SK-N-SH treated with all-trans-retinoic acid at 6 μM for 48 hours (cell line): ENCODE measurements at regions not wholly inside any gene's neighbourhood (a gene's known extent, or its start where the extent isn't known, plus 50 kb on each side); places are given as distances from the start of the nearest gene placed in this dataset.
A peak's percentile ranks its signal among the peaks of the same experiment; 100 is the strongest.
"Not testable (repeated sequence)": the region's sequence is repeated elsewhere in the genome, so short reads cannot be mapped to it uniquely, and the experiment has no call there.

Experiments
- ATAC-seq: fragments of 200-7000 bp; cut with Tn5 transposase; 3 replicates; pipeline ENCODE4 v1.9.1; 2020; ENCODE audit warnings: mild to moderate bottlenecking, moderate library complexity
- ARNTL ChIP-seq: fragments of 450-650 bp; formaldehyde crosslinking; IDR thresholded peaks from 2 replicates; pipeline ENCODE4 v1.5.0; 2020; ENCODE audit warnings: low read depth, mild to moderate bottlenecking, moderate library complexity, borderline replicate concordance
- CREB5 ChIP-seq: fragments of 250-450 bp; sonication (Bioruptor Pico); IDR thresholded peaks from 2 replicates; pipeline ENCODE4 v1.5.1; 2020; ENCODE audit warnings: low read depth, mild to moderate bottlenecking, moderate library complexity
- CSRNP3 ChIP-seq: fragments of 250-450 bp; sonication (Bioruptor Pico); IDR thresholded peaks from 2 replicates; pipeline ENCODE4 v1.5.1; 2021; ENCODE audit warnings: mild to moderate bottlenecking, moderate library complexity
- ESRRG ChIP-seq: fragments of 250-450 bp; sonication (Bioruptor Pico); IDR thresholded peaks from 2 replicates; pipeline ENCODE4 v1.6.1; 2021; ENCODE audit warnings: mild to moderate bottlenecking
- PATZ1 ChIP-seq: fragments of 250-450 bp; sonication (Bioruptor Pico); IDR thresholded peaks from 2 replicates; pipeline ENCODE4 v1.8.0; 2020; ENCODE audit warnings: mild to moderate bottlenecking, moderate library complexity, borderline replicate concordance
- POU6F1 ChIP-seq: fragments of 250-450 bp; sonication (Bioruptor Pico); IDR thresholded peaks from 2 replicates; pipeline ENCODE4 v1.8.0; 2021; ENCODE audit warnings: low read depth, mild to moderate bottlenecking, moderate library complexity, borderline replicate concordance
- PPARA ChIP-seq: fragments of 250-450 bp; sonication (Bioruptor Pico); IDR thresholded peaks from 2 replicates; pipeline ENCODE4 v1.5.0; 2020; ENCODE audit warnings: mild to moderate bottlenecking, borderline replicate concordance
- TSHZ2 ChIP-seq: fragments of 250-450 bp; sonication (Bioruptor Pico); IDR thresholded peaks from 2 replicates; pipeline ENCODE4 v1.5.0; 2020; ENCODE audit warnings: mild to moderate bottlenecking, moderate library complexity
- ZC3H10 ChIP-seq: fragments of 250-450 bp; sonication (Bioruptor Pico); IDR thresholded peaks from 2 replicates; pipeline ENCODE4 v1.5.1; 2021; ENCODE audit warnings: mild to moderate bottlenecking, moderate library complexity
- ZFP3 ChIP-seq: fragments of 250-450 bp; sonication (Bioruptor Pico); IDR thresholded peaks from 2 replicates; pipeline ENCODE4 v1.5.0; 2020; ENCODE audit warnings: mild to moderate bottlenecking, moderate library complexity
- ZFP30 ChIP-seq: fragments of 450-650 bp; formaldehyde crosslinking; IDR thresholded peaks from 2 replicates; pipeline ENCODE4 v1.5.0; 2022; ENCODE audit warnings: mild to moderate bottlenecking, moderate library complexity
- ZNF8 ChIP-seq: fragments of 450-650 bp; formaldehyde crosslinking; IDR thresholded peaks from 2 replicates; pipeline ENCODE4 v1.5.0; 2020; ENCODE audit warnings: mild to moderate bottlenecking, moderate library complexity

- no peak for ATAC-seq
- TF ChIP-seq PATZ1 (no peak), ZFP3 (CRISPR knock-in tag) (no peak)
These were observed 59.5 kb upstream of the THUMPD2 start for GRCh38 chr2:39838589-39838988.

- peak; percentile 95 for ATAC-seq
- no peak for TF ChIP-seq ZC3H10 (CRISPR knock-in tag)
- no peak for TF ChIP-seq ESRRG
- TF ChIP-seq ARNTL (CRISPR knock-in tag): no peak
These were observed 58.9 kb upstream of the THUMPD2 start for GRCh38 chr2:39837856-39838453.

GRCh38 chr2:39836638-39837037, 57.6 kb upstream of the THUMPD2 start:
- TF ChIP-seq CSRNP3: no peak
- no peak for TF ChIP-seq TSHZ2 (CRISPR knock-in tag)
- TF ChIP-seq CREB5 (CRISPR knock-in tag): no peak
- TF ChIP-seq ZC3H10 (CRISPR knock-in tag): no peak
- TF ChIP-seq ZFP30 (CRISPR knock-in tag): no peak
- no peak for TF ChIP-seq ZNF8 (CRISPR knock-in tag)
- no peak for TF ChIP-seq POU6F1 (CRISPR knock-in tag)
- no peak for ATAC-seq

GRCh38 chr2:39834426-39834825, 55.4 kb upstream of the THUMPD2 start:
- TF ChIP-seq PPARA (CRISPR knock-in tag) (no peak), ARNTL (CRISPR knock-in tag) (no peak), ZC3H10 (CRISPR knock-in tag) (no peak), ZFP3 (CRISPR knock-in tag) (no peak)
- no peak for ATAC-seq

- not testable (repeated sequence) for ATAC-seq
These were observed 51.6 kb upstream of the THUMPD2 start for GRCh38 chr2:39830610-39831009.
